IMR-90 (cell line): ENCODE measurements at regions not wholly inside any gene's neighbourhood (a gene's known extent, or its start where the extent isn't known, plus 50 kb on each side); places are given as distances from the start of the nearest gene placed in this dataset.
A peak's percentile ranks its signal among the peaks of the same experiment; 100 is the strongest.

Source experiments
- ATAC-seq: fragments of 200-7000 bp; cut with Tn5 transposase; 2 replicates; pipeline ENCODE4 v1.9.1; 2020; ENCODE audit warnings: low read depth, mild to moderate bottlenecking, moderate library complexity
- BruUV-seq: library from RNA; stranded (reverse); fragments of 400-500 nt; replicated peaks from 2 replicates; lab custom pipeline; 2021; lab: Mats Ljungman, UMichigan
- CTCF ChIA-PET: fragments of 300-600 bp; formaldehyde crosslinking; extraction: SDS; loops from one replicate; lab custom pipeline; 2021; ENCODE audit warnings: antibody characterized with exemption; lab: Yijun Ruan, JAX
- POLR2A ChIA-PET: fragments of 300-600 bp; sonication (Branson Sonifier 250); formaldehyde crosslinking; loops from one replicate; lab custom pipeline; 2022; ENCODE audit warnings: antibody characterized with exemption; ENCODE audit not compliant: unreplicated experiment; lab: Charles Lee
- DNase-seq: peaks from one replicate; pipeline ENCODE4 v3.0.0; 2013
- H2AFZ ChIP-seq: replicated peaks from 2 replicates; pipeline ENCODE3; 2013; ENCODE audit warnings: low read length, mild to moderate bottlenecking; ENCODE audit not compliant: poor library complexity
- H2AK5ac ChIP-seq: 2 replicates; pipeline ENCODE4 v1.6.1; 2013; ENCODE audit warnings: low read depth, low read length, inconsistent platforms
- H2AK9ac ChIP-seq: replicated peaks from 2 replicates; pipeline ENCODE3; 2013; ENCODE audit warnings: mild to moderate bottlenecking, low read depth, low read length, moderate library complexity; ENCODE audit not compliant: poor library complexity
- H2BK120ac ChIP-seq: 2 replicates; pipeline ENCODE4 v1.6.1; 2013; ENCODE audit warnings: low read depth, low read length, inconsistent platforms
- H2BK15ac ChIP-seq: 3 replicates; pipeline ENCODE4 v1.6.1; 2013; ENCODE audit warnings: low read depth, low read length, inconsistent platforms
- H2BK20ac ChIP-seq: 2 replicates; pipeline ENCODE4 v1.6.1; 2013; ENCODE audit warnings: low read depth, mild to moderate bottlenecking, inconsistent platforms, low read length, moderate library complexity
- H2BK5ac ChIP-seq: 2 replicates; pipeline ENCODE4 v1.6.1; 2013; ENCODE audit warnings: mild to moderate bottlenecking, low read depth, low read length, inconsistent platforms; ENCODE audit not compliant: poor library complexity, severe bottlenecking
- H3K14ac ChIP-seq: replicated peaks from 2 replicates; pipeline ENCODE4 v1.6.1; 2013; ENCODE audit warnings: low read depth, low read length, inconsistent platforms
- H3K18ac ChIP-seq: 2 replicates; pipeline ENCODE4 v1.6.1; 2013; ENCODE audit warnings: low read depth, low read length, control low read depth
- H3K23ac ChIP-seq: 2 replicates; pipeline ENCODE4 v1.6.1; 2013; ENCODE audit warnings: low read depth, low read length, inconsistent platforms
- H3K27ac ChIP-seq: 2 replicates; pipeline ENCODE4 v1.5.1; 2013; ENCODE audit warnings: mild to moderate bottlenecking, control low read depth, low read length; ENCODE audit not compliant: insufficient read depth
- H3K27me3 ChIP-seq: 2 replicates; pipeline ENCODE4 v1.6.1; 2013; ENCODE audit warnings: low read length; ENCODE audit not compliant: control insufficient read depth, insufficient read depth
- H3K36me3 ChIP-seq: 2 replicates; pipeline ENCODE4 v1.6.1; 2013; ENCODE audit warnings: low read length, mixed read lengths; ENCODE audit not compliant: control insufficient read depth, insufficient read depth
- H3K4ac ChIP-seq: 2 replicates; pipeline ENCODE4 v1.6.1; 2013; ENCODE audit warnings: low read depth, low read length, inconsistent platforms
- H3K4me1 ChIP-seq: 2 replicates; pipeline ENCODE4 v1.6.1; 2013; ENCODE audit warnings: low read length, mixed read lengths; ENCODE audit not compliant: control insufficient read depth, insufficient read depth
- H3K4me2 ChIP-seq: 2 replicates; pipeline ENCODE4 v1.6.1; 2013; ENCODE audit warnings: low read depth, mild to moderate bottlenecking, control low read depth, low read length, moderate library complexity
- H3K4me3 ChIP-seq: 2 replicates; pipeline ENCODE4 v1.5.1; 2013; ENCODE audit warnings: low read depth, mild to moderate bottlenecking, control low read depth, low read length, moderate library complexity; ENCODE audit not compliant: insufficient read depth
- H3K56ac ChIP-seq: 2 replicates; pipeline ENCODE4 v1.6.1; 2013; ENCODE audit warnings: low read length, inconsistent platforms; ENCODE audit not compliant: insufficient read depth; ENCODE audit errors: extremely low read depth
- H3K79me1 ChIP-seq, 2 experiments: 2 replicates each; pipeline ENCODE4 v1.6.1; 2013; ENCODE audit warnings: low read length in 2 of 2, inconsistent platforms in 1 of 2, low read depth in 1 of 2
- H3K9ac ChIP-seq: 2 replicates; pipeline ENCODE4 v1.6.1; 2013; ENCODE audit warnings: low read depth, low read length, control low read depth
- H3K9me1 ChIP-seq: 2 replicates; pipeline ENCODE4 v1.6.1; 2013; ENCODE audit warnings: low read length, inconsistent platforms; ENCODE audit not compliant: insufficient read depth
- H3K9me3 ChIP-seq: 2 replicates; pipeline ENCODE4 v1.6.1; 2013; ENCODE audit warnings: low read length; ENCODE audit not compliant: control insufficient read depth, insufficient read depth
- H4K20me1 ChIP-seq: 2 replicates; pipeline ENCODE4 v1.6.1; 2013; ENCODE audit warnings: low read length, inconsistent platforms; ENCODE audit not compliant: insufficient read depth
- H4K5ac ChIP-seq: 2 replicates; pipeline ENCODE4 v1.6.1; 2013; ENCODE audit warnings: mild to moderate bottlenecking, low read depth, low read length, control low read depth
- H4K8ac ChIP-seq, 2 experiments: 2 replicates each; pipeline ENCODE4 v1.6.1; 2013; ENCODE audit warnings: low read depth in 2 of 2, low read length in 2 of 2, control low read depth in 1 of 2, inconsistent platforms in 1 of 2
- H4K91ac ChIP-seq: 2 replicates; pipeline ENCODE4 v1.6.1; 2013; ENCODE audit warnings: low read depth, low read length, inconsistent platforms; ENCODE audit not compliant: insufficient read depth
- CEBPB ChIP-seq: IDR thresholded peaks from 2 replicates; pipeline ENCODE4 v1.6.1; 2012; ENCODE audit warnings: low read depth, low read length, improper control_type of control experiment
- CHD1 ChIP-seq: IDR thresholded peaks from 2 replicates; pipeline ENCODE4 v1.6.1; 2012; ENCODE audit warnings: low read depth, low read length, improper control_type of control experiment
- MAFK ChIP-seq: IDR thresholded peaks from 2 replicates; pipeline ENCODE4 v1.6.1; 2012; ENCODE audit warnings: low read depth, low read length, improper control_type of control experiment
- MAZ ChIP-seq: IDR thresholded peaks from 2 replicates; pipeline ENCODE4 v1.6.1; 2012; ENCODE audit warnings: low read depth, mild to moderate bottlenecking, low read length, improper control_type of control experiment, moderate library complexity, borderline replicate concordance
- MXI1 ChIP-seq: IDR thresholded peaks from 2 replicates; pipeline ENCODE4 v1.6.1; 2012; ENCODE audit warnings: low read depth, mild to moderate bottlenecking, low read length, moderate library complexity, borderline replicate concordance
- RAD21 ChIP-seq: IDR thresholded peaks from 2 replicates; pipeline ENCODE4 v1.6.1; 2012; ENCODE audit warnings: low read length, improper control_type of control experiment
- RCOR1 ChIP-seq: IDR thresholded peaks from 2 replicates; pipeline ENCODE4 v1.6.1; 2012; ENCODE audit warnings: mild to moderate bottlenecking, low read length, improper control_type of control experiment; ENCODE audit not compliant: insufficient replicate concordance
- whole genome bisulfite sequencing, 2 experiments: methylation state at CpG; one replicate each; pipeline versions ENCODE4 v1.1.5 to v1.1.7; 2013; ENCODE audit warnings: missing lambda C conversion rate in 2 of 2; ENCODE audit not compliant: insufficient read length in 1 of 2; ENCODE audit errors: extremely low coverage in 2 of 2; 5-methylcytosine and 5-hydroxymethylcytosine counted together
- dilution Hi-C: fragments of 300-500 bp; cut with HindIII; formaldehyde crosslinking; loops from one replicate; pipeline ENCODE4 v1.14.3; 2018; ENCODE audit warnings: low sequenced_read_pairs; ENCODE audit not compliant: unreplicated experiment
- in situ Hi-C: fragments of 300-500 bp; cut with MboI; formaldehyde crosslinking; loops from 3 replicates; pipeline ENCODE4 v1.14.3; 2019; ENCODE audit warnings: low sequenced_read_pairs, inconsistent platforms, mixed read lengths
- intact Hi-C: fragments of 100-400 bp; cut with micrococcal nuclease; formaldehyde crosslinking; loops from 2 replicates; pipeline ENCODE4 v1.10.0; 2022
- TF ChIP-seq, protein P1 (sequence below): fragments of 150-350 bp; IDR thresholded peaks from 2 replicates; pipeline ENCODE4 v1.6.1; 2017; ENCODE audit warnings: mild to moderate bottlenecking, antibody characterized with exemption, low read length, low read depth
- TF ChIP-seq, protein P2 (sequence below): fragments of 150-350 bp; IDR thresholded peaks from 2 replicates; pipeline ENCODE4 v1.6.1; 2016; ENCODE audit warnings: low read depth, mild to moderate bottlenecking, low read length, moderate library complexity, borderline replicate concordance
- TF ChIP-seq, protein P3 (sequence below): conservative IDR thresholded peaks from 2 replicates; pipeline ENCODE4 v1.5.1; 2012; ENCODE audit warnings: mild to moderate bottlenecking, low read depth, low read length, improper control_type of control experiment

DNA sequence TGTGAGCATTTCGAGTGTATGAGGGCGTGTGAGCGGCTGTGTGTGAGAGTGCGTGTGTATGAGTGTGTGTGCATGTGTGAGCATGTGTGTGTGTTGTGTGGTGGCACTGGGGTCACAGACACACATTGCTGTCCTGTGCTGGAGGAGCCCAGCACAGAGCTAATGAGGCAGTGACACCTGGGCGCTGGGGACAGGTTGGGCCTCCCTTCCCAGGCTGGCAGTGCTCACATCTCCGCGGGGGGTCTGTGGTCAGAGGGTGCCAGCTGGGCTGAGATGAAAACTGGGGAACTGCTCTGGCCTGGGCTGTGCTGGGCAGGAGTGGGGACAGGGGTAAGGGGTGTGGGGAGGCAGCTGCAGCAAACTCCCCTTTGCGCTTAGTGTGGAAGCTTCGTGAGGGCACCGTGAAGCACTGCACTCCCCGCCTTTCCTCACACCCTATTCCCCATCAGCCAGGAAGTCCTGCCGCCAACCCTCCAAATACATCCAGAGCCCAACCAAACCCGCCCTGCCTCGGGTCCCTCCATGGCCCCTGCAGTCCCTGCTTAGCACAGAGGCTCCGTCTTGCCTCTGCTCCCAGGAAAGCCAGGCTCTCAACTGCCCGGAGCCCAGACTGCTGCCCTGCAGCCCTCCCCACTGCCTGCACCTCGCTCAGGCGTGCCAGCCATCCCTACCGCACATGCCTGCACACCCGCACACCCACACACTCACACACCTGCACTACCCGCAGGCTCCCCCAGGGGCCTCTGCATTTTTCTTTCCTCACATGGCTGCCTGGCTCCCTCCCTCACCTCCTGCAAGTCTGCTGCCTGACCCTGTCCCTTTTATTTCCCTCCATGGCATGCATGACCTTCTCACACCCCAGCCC, 62.0 kb upstream of the THY1 start:
- 68 to 100% methylated on average over 2 to 13 of the region's 21 CpGs for WGBS, 2 experiments
- ATAC-seq (no peak), DNase-seq (no peak)
- POLR2A ChIA-PET = no interaction called here
- no peak overlapping the region for H4K91ac ChIP-seq
- H3K14ac ChIP-seq = no peak overlapping the region
- H2AK9ac ChIP-seq = no peak overlapping the region
- no TSS peak for BruUV-seq
- H2AK5ac ChIP-seq = no peak overlapping the region
- no peaks in the 10 kb centered on the region for H3K9me1 ChIP-seq
- no peaks in the 10 kb centered on the region for H3K4me1 ChIP-seq
- intact Hi-C loops = loop anchor here (5.0 kb wide), 1 partner anchor 157 kb away; no protein-coding TSS in a partner anchor
- H2BK120ac ChIP-seq = no peak overlapping the region
- peaks cover 66% of the 10 kb centered on the region for H3K27me3 ChIP-seq
- H3K4me2 ChIP-seq = no peak overlapping the region
- no peak overlapping the region for H3K4me3 ChIP-seq
- peaks cover 3% of the 10 kb centered on the region; the same call in 1 of the 2 replicates for H4K20me1 ChIP-seq
- H3K36me3 ChIP-seq = no peaks in the 10 kb centered on the region
- CTCF ChIA-PET = interaction anchor here (1.3 kb wide), 1 partner anchor 244 kb away, joined by 5 read pairs; the partner anchor contains the start of gene NECTIN1
- no peak overlapping the region for H3K18ac ChIP-seq
- no peak overlapping the region for H2AFZ ChIP-seq
- no peak overlapping the region for H2BK5ac ChIP-seq
- no peak overlapping the region for H2BK20ac ChIP-seq
- H4K5ac ChIP-seq = no peak overlapping the region
- H4K8ac ChIP-seq = no peak overlapping the region
- no peak overlapping the region for H3K4ac ChIP-seq
- no peak overlapping the region for H3K9ac ChIP-seq
- no peak overlapping the region for H3K23ac ChIP-seq
- H3K27ac ChIP-seq = no peak overlapping the region
- TF ChIP-seq, protein P1, sequence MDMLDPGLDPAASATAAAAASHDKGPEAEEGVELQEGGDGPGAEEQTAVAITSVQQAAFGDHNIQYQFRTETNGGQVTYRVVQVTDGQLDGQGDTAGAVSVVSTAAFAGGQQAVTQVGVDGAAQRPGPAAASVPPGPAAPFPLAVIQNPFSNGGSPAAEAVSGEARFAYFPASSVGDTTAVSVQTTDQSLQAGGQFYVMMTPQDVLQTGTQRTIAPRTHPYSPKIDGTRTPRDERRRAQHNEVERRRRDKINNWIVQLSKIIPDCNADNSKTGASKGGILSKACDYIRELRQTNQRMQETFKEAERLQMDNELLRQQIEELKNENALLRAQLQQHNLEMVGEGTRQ = no peak
- no peak for TF ChIP-seq MXI1
- TF ChIP-seq RCOR1 = no peak
- TF ChIP-seq, protein P2, sequence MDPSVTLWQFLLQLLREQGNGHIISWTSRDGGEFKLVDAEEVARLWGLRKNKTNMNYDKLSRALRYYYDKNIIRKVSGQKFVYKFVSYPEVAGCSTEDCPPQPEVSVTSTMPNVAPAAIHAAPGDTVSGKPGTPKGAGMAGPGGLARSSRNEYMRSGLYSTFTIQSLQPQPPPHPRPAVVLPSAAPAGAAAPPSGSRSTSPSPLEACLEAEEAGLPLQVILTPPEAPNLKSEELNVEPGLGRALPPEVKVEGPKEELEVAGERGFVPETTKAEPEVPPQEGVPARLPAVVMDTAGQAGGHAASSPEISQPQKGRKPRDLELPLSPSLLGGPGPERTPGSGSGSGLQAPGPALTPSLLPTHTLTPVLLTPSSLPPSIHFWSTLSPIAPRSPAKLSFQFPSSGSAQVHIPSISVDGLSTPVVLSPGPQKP = no peak
- 0 out of 2 replicates have a peak, but pooled peaks have one; percentile 6 for TF ChIP-seq RAD21
- TF ChIP-seq MAZ = no peak
- no peak for TF ChIP-seq CHD1
- TF ChIP-seq, protein P3, sequence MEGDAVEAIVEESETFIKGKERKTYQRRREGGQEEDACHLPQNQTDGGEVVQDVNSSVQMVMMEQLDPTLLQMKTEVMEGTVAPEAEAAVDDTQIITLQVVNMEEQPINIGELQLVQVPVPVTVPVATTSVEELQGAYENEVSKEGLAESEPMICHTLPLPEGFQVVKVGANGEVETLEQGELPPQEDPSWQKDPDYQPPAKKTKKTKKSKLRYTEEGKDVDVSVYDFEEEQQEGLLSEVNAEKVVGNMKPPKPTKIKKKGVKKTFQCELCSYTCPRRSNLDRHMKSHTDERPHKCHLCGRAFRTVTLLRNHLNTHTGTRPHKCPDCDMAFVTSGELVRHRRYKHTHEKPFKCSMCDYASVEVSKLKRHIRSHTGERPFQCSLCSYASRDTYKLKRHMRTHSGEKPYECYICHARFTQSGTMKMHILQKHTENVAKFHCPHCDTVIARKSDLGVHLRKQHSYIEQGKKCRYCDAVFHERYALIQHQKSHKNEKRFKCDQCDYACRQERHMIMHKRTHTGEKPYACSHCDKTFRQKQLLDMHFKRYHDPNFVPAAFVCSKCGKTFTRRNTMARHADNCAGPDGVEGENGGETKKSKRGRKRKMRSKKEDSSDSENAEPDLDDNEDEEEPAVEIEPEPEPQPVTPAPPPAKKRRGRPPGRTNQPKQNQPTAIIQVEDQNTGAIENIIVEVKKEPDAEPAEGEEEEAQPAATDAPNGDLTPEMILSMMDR = 0 out of 2 replicates have a peak, but pooled peaks have one; percentile 7
- TF ChIP-seq CEBPB = no peak
- TF ChIP-seq MAFK = no peak
- no peaks in the 10 kb centered on the region for H3K9me3 ChIP-seq
- no peaks in the 10 kb centered on the region for H3K79me1 ChIP-seq
- no peak overlapping the region for H3K56ac ChIP-seq
- in situ Hi-C loops = loop anchor here (5.0 kb wide), 2 partner anchors 247 to 622 kb away; no protein-coding TSS in a partner anchor
- no peak overlapping the region for H2BK15ac ChIP-seq
- dilution Hi-C loops = no loop called here
